ENCODE measurements at regions not wholly inside any gene's neighbourhood (a gene's known extent, or its start where the extent isn't known, plus 50 kb on each side); places are given as distances from the start of the nearest gene placed in this dataset.

DNA sequence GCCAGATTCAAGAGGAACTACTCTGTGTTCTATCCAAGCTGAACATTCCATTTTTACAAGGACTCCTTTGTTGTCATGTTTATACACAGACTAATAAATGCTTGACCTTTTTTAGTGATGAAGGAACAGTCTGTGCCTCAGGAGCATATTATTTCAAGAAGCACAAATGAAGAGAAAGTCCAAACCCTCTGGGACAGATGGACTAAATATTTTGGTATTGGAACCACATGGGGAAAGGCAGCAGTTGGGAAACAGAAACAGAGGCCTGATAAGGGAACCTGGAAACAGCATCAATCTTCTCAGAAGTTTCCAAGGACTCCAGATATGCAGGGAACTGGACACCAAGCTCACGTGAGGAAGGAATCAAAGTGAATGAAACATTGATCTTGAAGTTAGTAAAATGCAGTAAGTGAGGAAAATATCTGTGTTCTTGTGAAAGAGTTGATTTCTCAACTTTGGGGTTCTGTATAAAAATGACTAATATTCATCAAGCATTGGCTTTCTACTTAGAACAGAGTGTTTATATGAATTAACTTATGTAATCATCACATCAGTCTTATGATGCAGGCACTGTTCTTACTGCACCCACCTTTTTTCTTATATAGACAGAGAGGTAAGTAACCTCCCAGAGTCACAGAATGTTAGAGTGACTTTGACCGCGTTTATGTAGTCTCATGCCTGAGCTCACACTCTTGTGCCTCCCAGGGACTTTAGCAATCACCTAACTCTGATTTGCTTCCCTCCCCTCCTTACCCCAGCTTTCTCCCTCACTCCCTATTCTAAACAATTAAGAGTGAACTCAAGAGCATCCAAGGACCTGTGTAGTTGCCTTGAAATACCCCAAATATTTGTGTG lies 148.9 kb upstream of the JADE1 start:
- peaks cover 4% of the 10 kb centered on the region for H3K36me3 Mint-ChIP-seq
- peaks cover 10% of the 10 kb centered on the region for H3K9me3 Mint-ChIP-seq
- TF ChIP-seq, protein P1, sequence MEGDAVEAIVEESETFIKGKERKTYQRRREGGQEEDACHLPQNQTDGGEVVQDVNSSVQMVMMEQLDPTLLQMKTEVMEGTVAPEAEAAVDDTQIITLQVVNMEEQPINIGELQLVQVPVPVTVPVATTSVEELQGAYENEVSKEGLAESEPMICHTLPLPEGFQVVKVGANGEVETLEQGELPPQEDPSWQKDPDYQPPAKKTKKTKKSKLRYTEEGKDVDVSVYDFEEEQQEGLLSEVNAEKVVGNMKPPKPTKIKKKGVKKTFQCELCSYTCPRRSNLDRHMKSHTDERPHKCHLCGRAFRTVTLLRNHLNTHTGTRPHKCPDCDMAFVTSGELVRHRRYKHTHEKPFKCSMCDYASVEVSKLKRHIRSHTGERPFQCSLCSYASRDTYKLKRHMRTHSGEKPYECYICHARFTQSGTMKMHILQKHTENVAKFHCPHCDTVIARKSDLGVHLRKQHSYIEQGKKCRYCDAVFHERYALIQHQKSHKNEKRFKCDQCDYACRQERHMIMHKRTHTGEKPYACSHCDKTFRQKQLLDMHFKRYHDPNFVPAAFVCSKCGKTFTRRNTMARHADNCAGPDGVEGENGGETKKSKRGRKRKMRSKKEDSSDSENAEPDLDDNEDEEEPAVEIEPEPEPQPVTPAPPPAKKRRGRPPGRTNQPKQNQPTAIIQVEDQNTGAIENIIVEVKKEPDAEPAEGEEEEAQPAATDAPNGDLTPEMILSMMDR (conservative IDR thresholded peaks at IDR 0.05), result no peak
- no peak for DNase-seq (ENCODE audit: extremely low spot score, unreplicated experiment)
- peaks cover 25% of the 10 kb centered on the region for H3K4me1 Mint-ChIP-seq (ENCODE audit: unreplicated experiment)
- no peak overlapping the region for H3K27ac Mint-ChIP-seq
- no peak overlapping the region for H3K4me3 Mint-ChIP-seq
- H3K27me3 Mint-ChIP-seq, result peaks cover 4% of the 10 kb centered on the region

DNA sequence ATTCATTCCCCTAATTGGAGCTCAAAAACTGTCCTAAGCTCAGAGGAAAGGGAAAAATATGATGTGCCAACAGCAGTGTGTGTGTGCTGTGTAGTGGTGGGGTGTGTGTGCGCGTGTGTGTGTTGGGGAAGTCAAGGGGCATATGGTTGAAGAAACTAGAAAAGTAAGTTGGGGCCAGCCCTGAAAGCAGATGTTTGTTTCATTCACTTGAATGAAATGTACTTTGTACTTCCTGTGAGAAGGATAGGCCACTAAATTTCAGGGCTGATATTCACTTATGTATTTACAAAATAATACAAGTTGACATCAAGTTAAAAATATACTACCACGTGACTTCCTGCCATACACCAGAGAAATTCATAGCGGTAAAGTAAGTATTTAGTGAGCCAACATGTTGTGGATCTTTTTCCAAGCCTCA lies 151.3 kb upstream of the JADE1 start:
- TF ChIP-seq, protein P1 (conservative IDR thresholded peaks at IDR 0.05), result no peak
- H3K36me3 Mint-ChIP-seq, result peaks cover 4% of the 10 kb centered on the region
- no peak for DNase-seq (ENCODE audit: extremely low spot score, unreplicated experiment)
- peaks cover 4% of the 10 kb centered on the region for H3K27me3 Mint-ChIP-seq
- H3K9me3 Mint-ChIP-seq, result peaks cover 16% of the 10 kb centered on the region
- H3K4me3 Mint-ChIP-seq, result no peak overlapping the region
- no peak overlapping the region for H3K27ac Mint-ChIP-seq
- peaks cover 32% of the 10 kb centered on the region for H3K4me1 Mint-ChIP-seq (ENCODE audit: unreplicated experiment)

DNA sequence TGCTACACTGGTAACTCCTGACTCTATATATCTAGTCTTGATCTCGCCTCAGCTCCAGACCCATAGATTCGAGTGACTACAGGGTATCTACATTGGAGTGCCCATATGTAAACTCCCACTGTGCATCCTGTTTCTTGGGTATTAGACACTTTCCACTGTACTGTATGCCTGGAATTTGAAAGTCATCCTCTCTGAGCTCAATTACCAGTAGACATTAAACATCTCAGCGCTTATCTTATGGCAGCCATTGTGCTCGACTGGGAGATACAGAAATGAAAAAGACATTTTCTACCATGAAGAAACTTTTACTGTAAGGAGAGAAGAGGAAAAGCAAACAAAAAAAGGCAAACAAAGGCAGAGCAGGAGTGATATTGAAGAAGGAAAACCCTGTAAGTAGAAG lies 151.9 kb upstream of the JADE1 start:
- Mint-ChIP-seq H3K9me3 (peaks cover 16% of the 10 kb centered on the region), H3K4me1 (ENCODE audit: unreplicated experiment) (peaks cover 33% of the 10 kb centered on the region), H3K4me3 (no peak overlapping the region), H3K36me3 (peaks cover 4% of the 10 kb centered on the region), H3K27me3 (peaks cover 4% of the 10 kb centered on the region), H3K27ac (no peak overlapping the region)
- no peak for DNase-seq (ENCODE audit: extremely low spot score, unreplicated experiment)
- TF ChIP-seq, protein P1 (conservative IDR thresholded peaks at IDR 0.05), result no peak

DNA sequence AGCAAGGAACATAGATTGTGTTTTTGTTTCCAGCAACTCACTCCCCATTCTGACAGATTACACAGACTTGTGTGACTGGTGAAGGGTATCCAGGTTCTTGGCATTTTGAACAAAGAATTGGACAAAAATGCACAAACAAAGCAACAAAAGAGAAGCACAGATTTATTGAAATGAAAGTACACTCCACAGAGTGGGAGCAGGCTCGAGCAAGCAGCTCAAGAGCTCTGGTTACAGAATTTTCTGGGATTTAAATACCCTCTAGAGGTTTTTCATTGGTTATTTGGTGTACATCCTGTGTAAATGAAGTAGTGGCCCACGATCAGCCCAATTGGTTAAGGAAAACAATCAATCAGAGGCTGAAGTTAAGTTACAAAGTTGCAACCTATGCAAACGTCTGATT lies 155.0 kb upstream of the JADE1 start:
- no peak for DNase-seq (ENCODE audit: extremely low spot score, unreplicated experiment)
- TF ChIP-seq, protein P1 (conservative IDR thresholded peaks at IDR 0.05), result no peak
- Mint-ChIP-seq H3K4me3 (no peak overlapping the region), H3K36me3 (peaks cover 4% of the 10 kb centered on the region), H3K27ac (no peak overlapping the region), H3K9me3 (peaks cover 14% of the 10 kb centered on the region), H3K27me3 (peaks cover 2% of the 10 kb centered on the region), H3K4me1 (ENCODE audit: unreplicated experiment) (peaks cover 24% of the 10 kb centered on the region)

DNA sequence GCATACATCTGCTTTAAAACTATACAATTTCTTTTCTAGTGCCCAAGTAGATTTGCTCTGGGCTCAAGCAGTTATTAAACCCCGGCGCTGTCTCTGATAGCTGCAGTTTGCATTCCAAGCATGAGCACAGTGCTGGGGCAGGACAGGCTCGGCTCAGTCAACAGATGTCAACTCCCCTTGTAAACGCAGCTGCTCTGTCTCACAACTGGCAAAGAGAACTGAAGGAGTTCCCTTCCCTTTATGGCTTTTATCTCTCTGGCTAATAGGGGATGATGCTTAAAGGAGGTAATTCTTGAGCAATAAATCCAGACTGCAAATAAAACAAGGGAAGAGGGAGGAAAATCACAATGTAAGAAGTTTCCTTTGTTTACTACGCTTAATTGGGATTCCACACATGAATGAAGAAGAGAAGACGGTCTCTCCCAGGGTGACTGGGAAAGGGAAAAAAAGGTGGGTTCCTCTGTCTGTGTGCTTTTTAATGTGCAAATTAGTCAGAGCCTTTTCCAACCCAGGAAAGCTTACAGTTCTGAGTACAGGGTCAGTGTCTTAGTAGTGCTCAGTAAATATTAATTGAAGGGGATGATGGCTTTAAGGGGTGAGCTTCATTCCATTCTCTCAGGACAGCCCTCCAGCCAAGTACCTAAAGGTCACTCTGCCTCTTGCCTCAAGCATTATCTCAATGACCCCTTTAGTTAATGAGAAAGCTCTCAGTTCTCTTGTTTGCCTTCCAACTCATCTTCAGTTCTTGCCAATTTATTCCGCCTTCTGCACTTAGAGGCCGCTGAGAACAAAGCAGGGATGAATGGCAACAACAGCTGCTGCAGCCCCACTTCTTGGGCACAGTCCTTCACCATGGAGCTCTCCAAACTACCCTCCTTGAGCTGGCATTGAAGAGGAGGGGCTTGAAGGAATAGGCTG lies 155.7 kb upstream of the JADE1 start:
- TF ChIP-seq, protein P1 (conservative IDR thresholded peaks at IDR 0.05), result no peak
- Mint-ChIP-seq H3K27me3 (no peaks in the 10 kb centered on the region), H3K36me3 (peaks cover 4% of the 10 kb centered on the region), H3K9me3 (peaks cover 12% of the 10 kb centered on the region), H3K4me3 (no peak overlapping the region), H3K27ac (peak overlapping the region; percentile 48), H3K4me1 (ENCODE audit: unreplicated experiment) (peaks cover 23% of the 10 kb centered on the region)
- DNase-seq (ENCODE audit: extremely low spot score, unreplicated experiment), result no peak

Measured in type B pancreatic cell (in vitro differentiated cells).